Fibroblast of pulmonary artery (primary cell): ENCODE measurements at regions not wholly inside any gene's neighbourhood (a gene's known extent, or its start where the extent isn't known, plus 50 kb on each side); places are given as distances from the start of the nearest gene placed in this dataset.

Experiments
- DNase-seq: peaks from one replicate; pipeline ENCODE4 v3.0.0-alpha.2; 2010; ENCODE audit warnings: low read depth
- H3K4me3 ChIP-seq: replicated peaks from 2 replicates; pipeline ENCODE4 v1.5.1; 2011; ENCODE audit warnings: low read depth, mild to moderate bottlenecking, control low read depth, low read length, moderate library complexity
- TF ChIP-seq, protein P1 (sequence below): IDR thresholded peaks from 2 replicates; pipeline ENCODE4 v1.5.1; 2011; ENCODE audit warnings: mild to moderate bottlenecking, control low read depth, low read length, inconsistent platforms; ENCODE audit errors: missing control alignments

DNA sequence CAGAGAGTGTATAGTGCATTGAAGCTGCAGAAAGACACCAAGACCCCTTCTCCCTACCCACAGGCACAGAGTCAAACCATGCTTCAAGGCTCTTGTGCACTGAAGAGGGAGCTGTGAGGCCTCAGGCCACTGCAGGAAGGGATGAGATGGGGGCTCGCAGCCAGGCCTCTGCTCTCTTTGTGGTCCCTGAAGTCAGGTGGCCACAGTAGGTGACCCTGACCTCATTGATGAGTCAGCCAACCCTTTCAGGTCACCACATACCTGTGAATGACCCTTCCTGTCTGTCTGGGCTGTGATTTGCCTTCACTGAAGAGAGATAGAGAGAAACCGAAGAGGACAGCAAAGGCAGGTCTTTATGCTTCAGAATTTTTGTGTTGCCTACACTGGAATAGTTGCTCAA is 372.1 kb downstream of the ACTL7B start:
- no peak for DNase-seq
- TF ChIP-seq, protein P1, sequence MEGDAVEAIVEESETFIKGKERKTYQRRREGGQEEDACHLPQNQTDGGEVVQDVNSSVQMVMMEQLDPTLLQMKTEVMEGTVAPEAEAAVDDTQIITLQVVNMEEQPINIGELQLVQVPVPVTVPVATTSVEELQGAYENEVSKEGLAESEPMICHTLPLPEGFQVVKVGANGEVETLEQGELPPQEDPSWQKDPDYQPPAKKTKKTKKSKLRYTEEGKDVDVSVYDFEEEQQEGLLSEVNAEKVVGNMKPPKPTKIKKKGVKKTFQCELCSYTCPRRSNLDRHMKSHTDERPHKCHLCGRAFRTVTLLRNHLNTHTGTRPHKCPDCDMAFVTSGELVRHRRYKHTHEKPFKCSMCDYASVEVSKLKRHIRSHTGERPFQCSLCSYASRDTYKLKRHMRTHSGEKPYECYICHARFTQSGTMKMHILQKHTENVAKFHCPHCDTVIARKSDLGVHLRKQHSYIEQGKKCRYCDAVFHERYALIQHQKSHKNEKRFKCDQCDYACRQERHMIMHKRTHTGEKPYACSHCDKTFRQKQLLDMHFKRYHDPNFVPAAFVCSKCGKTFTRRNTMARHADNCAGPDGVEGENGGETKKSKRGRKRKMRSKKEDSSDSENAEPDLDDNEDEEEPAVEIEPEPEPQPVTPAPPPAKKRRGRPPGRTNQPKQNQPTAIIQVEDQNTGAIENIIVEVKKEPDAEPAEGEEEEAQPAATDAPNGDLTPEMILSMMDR = no peak
- no peak overlapping the region for H3K4me3 ChIP-seq

DNA sequence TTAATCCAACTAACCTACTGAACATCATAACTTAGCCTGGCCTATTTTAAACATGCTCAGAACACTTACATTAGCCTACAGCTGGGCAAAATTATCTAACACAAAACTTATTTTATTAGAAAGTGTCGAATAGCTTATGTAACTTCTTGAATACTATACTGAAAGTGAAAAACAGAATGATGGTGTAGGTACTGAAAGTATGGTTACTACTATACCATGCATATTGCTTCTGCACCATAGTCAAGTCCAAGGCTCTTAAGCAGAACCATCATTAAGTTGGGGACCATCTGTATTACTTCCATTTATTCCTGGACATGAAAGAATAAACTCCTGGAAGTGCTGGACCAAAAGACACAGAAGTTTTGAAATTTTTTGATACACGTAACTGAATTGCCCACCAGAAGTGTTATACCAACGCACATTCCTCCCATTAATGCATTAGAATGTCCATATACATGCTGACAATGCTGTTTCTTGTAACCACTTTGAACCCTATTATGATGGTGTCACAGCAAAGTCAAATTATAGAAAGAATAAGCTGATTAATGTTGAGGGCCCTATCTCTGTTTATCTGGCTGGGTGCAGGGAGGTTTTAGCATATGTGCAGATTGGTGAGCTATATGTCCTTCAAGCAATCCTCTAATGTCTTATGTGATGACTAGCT is 375.7 kb downstream of the ACTL7B start:
- no peak for DNase-seq
- TF ChIP-seq, protein P1 = no peak
- no peak overlapping the region for H3K4me3 ChIP-seq

DNA sequence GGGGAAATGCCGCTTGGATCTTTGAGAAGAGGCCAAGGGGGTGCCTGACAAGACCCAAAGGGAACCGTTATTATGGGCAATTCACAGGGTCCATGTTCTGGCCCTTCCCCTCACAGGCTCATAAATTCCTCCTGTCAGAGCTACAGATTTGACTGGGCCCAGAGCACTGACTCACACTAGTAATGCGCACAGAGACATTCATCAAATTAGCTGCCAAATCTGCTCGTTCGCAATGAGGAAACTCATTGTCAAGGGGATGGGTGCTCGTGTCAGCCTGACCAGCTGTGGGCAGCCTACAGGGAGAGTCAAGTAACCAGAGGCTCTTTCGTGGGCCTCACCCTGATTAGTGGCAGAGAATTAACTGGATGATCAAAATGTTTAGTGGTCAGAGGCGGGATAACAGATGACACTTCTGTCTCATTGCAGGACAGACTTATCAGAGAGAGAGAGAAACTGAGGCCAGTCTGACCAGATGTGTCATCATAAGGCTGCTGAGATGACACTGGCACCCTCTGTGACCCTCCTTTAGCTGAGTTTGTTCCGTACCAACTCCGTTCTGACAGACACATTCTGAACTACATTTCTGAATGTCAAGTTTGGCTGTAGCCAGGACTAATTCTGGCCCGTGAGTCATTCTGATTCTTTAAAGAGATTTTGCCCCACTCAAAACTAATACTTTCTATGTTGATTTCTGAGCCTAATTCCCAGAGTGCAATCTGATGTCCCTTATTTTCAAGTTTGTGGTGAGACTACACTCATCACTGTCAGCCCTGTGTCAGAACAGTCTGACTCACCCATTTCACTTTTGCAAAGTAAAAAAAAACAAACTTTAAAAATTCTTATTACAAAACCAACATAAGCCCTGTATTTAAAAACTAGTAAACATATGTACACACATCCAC is 377.1 kb downstream of the ACTL7B start:
- peak; percentile 97 for DNase-seq
- no peak overlapping the region for H3K4me3 ChIP-seq
- TF ChIP-seq, protein P1 = no peak

DNA sequence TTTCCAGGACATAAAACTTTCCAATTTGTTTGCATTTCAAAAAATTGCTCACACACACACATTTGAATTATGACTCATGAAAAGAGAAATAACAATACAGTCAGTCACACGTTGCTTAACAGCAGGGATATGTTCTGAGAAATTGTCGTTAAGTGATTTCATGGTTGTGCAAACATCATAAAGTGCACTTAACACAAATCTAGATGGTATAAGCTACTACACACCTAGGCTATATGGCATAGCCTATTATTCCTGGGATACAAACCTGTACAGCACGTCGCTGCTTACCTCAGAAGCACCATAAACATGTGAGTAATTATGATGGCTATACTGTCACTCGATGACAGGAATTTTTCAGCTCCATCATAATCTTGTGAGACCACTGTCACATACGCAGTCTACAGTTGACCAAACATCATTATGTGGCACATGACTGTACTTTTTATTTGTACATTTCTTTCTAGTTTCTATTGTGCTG is 378.2 kb downstream of the ACTL7B start:
- TF ChIP-seq, protein P1 = no peak
- no peak overlapping the region for H3K4me3 ChIP-seq
- DNase-seq = peak; percentile 88

DNA sequence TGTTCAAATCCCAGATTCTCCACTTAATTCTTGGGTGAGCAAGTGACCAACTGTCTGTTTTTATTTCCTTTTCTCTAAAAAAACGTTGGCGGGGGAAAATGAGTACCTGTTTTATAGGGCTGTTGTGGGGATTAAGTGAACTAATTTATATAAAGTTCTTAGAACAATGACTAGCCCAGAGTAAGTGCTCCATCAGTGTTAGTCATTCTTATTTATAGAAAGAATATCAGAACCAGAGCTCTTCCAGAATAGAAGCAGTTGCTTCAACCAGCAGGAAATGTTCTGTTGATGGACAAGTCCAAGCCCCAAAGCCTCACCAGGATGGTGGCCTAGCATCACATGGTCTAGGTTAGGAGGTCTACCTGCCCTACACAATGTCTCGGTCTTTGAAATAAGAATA is 379.2 kb downstream of the ACTL7B start:
- TF ChIP-seq, protein P1 = no peak
- peak; percentile 22 for DNase-seq
- H3K4me3 ChIP-seq = no peak overlapping the region

DNA sequence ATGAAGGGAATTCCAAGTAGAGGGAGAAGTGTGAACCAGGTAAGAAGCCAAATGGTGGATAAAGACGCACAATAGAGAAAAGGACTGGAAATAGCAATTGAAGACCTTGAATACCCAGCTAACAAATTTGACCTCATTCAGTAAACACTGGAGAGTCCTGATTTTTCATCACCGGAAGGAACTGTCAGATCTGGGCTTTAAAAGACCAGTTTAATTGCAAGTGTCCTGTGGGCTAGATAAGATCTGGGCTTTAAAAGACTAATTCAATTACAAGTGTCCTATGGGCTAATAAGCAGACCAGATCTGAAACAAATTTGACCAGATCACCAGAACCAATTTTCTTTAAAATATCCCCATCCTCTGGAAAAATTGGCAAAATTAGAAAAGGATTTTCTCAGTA is 380.0 kb downstream of the ACTL7B start:
- TF ChIP-seq, protein P1 = no peak
- no peak for DNase-seq
- no peak overlapping the region for H3K4me3 ChIP-seq

DNA sequence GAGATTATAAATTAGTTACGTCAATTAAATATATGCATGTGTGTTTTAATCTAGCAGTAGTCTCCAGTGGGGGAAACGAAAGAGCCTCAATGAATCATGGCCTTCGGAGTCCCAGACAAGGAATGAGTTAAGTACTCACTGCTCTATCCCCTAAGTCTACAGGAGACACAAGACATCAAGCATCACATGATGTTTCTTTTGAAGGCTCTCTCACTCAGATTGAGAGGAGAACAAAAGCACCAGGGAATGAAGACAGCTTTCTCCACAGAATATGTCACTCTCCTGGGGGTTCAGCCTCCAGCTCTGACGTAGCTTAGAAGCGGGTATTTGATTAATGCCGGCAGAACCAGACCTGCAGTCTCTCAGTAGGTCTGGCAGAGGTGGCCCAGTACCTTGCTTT is 381.4 kb downstream of the ACTL7B start:
- no peak overlapping the region for H3K4me3 ChIP-seq
- TF ChIP-seq, protein P1 = no peak
- peak; percentile 49 for DNase-seq
